ENCODE measurements at regions not wholly inside any gene's neighbourhood (a gene's known extent, or its start where the extent isn't known, plus 50 kb on each side); places are given as distances from the start of the nearest gene placed in this dataset.

DNA sequence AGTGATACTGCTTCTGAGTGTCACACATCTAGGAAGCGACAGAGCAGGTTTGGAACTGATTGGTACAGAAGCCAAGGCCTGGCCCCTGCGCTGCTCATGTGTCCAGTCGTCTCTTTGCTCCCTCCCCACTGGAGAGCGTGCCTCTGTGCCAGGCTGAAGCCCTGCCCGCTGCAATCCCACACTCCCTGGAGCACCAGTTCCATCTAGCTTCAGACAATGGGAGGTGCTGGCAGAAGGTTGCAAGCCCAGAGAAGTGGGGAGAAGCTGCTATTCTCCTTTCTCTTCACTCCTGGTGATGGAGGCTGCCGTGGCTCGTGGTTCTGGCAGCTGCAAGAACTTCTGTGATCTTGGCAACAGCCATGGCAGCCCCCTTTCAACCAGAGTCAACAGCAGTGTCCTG lies 250.9 kb downstream of the MATN1 start:
- Histone ChIP-seq H3K4me1 (no peaks in the 10 kb centered on the region), H3K4me3 (no peak overlapping the region), H3K36me3 (no peaks in the 10 kb centered on the region), H3K27ac (replicated peaks in 1 of 4) (no peak overlapping the region), H3K9me3 (no peaks in the 10 kb centered on the region), H3K27me3 (peaks cover 0 to 7% (median 0%) of the 10 kb centered on the region in 4 donors)
- WGBS, result 80% methylated on average over 7 of the region's 7 CpGs
- TF ChIP-seq POLR2AphosphoS5 (IDR thresholded peaks at IDR 0.05), result no peak
- TF ChIP-seq, protein P1, sequence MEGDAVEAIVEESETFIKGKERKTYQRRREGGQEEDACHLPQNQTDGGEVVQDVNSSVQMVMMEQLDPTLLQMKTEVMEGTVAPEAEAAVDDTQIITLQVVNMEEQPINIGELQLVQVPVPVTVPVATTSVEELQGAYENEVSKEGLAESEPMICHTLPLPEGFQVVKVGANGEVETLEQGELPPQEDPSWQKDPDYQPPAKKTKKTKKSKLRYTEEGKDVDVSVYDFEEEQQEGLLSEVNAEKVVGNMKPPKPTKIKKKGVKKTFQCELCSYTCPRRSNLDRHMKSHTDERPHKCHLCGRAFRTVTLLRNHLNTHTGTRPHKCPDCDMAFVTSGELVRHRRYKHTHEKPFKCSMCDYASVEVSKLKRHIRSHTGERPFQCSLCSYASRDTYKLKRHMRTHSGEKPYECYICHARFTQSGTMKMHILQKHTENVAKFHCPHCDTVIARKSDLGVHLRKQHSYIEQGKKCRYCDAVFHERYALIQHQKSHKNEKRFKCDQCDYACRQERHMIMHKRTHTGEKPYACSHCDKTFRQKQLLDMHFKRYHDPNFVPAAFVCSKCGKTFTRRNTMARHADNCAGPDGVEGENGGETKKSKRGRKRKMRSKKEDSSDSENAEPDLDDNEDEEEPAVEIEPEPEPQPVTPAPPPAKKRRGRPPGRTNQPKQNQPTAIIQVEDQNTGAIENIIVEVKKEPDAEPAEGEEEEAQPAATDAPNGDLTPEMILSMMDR (IDR thresholded peaks at IDR 0.05), result no peak
- TF ChIP-seq POLR2A (IDR thresholded peaks at IDR 0.05; ENCODE audit: low read depth), result no peak
- TF ChIP-seq EP300 (IDR thresholded peaks at IDR 0.05), result no peak
- intact Hi-C loops (cut with DNase I), result no loop called here
- no peak for DNase-seq (ENCODE audit: extremely low spot score)

DNA sequence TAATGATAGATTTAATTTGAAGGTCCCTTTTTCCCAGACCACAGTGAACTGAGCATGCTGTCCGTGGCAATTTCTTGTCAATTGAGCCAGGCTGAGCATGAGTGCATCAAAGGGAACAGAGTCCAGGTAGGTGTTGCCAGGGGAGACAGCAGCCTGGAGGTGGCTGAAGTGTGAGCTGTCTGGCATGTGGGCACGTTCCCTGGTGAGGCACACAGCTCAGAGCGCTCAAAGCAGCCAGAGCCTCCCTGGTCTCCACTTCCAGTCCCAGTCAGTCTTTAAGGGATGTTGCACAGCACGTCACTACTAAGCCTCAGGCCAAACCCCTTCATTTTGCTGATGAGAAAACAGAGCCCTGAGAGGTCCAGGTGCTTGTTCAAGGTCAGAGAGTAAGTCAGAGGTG lies 251.4 kb downstream of the MATN1 start:
- peaks cover 0 to 7% (median 0%) of the 10 kb centered on the region in 4 donors for H3K27me3 ChIP-seq
- 92% methylated on average over 2 of the region's 4 CpGs for WGBS
- no peaks in the 10 kb centered on the region for H3K36me3 ChIP-seq
- no peak for DNase-seq (ENCODE audit: extremely low spot score)
- H3K27ac ChIP-seq (replicated peaks in 1 of 4), result no peak overlapping the region
- intact Hi-C loops (cut with DNase I), result no loop called here
- no peaks in the 10 kb centered on the region for H3K9me3 ChIP-seq
- no peaks in the 10 kb centered on the region for H3K4me1 ChIP-seq
- H3K4me3 ChIP-seq, result no peak overlapping the region
- TF ChIP-seq POLR2A (IDR thresholded peaks at IDR 0.05; ENCODE audit: low read depth), result no peak
- TF ChIP-seq POLR2AphosphoS5 (IDR thresholded peaks at IDR 0.05), result no peak
- TF ChIP-seq, protein P1 (IDR thresholded peaks at IDR 0.05), result no peak
- no peak for TF ChIP-seq EP300 (IDR thresholded peaks at IDR 0.05)

DNA sequence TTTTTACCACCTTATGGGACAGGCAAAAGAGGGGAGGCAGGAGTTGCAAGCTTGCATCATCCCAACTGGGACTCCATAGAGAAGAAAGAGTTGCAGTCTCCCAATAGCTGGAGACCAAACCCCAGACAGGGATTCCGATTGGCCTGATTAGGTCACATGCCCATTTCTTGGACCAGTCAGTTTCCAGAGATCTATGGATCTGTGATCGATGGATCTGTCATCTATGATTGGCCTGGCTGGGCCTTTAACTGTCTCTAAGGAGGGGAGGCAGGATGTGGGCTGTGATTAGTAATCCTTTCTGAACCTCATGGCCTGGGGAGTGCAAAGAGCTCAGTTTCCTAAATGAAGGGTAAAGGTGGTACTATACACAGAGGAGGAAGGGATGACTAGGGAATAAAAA lies 252.1 kb downstream of the MATN1 start:
- Histone ChIP-seq H3K4me1 (no peaks in the 10 kb centered on the region), H3K36me3 (no peaks in the 10 kb centered on the region), H3K4me3 (no peak overlapping the region), H3K27ac (replicated peaks in 1 of 4) (no peak overlapping the region), H3K9me3 (no peaks in the 10 kb centered on the region), H3K27me3 (peaks cover 0 to 9% (median 0%) of the 10 kb centered on the region in 4 donors)
- 96% methylated on average over 2 of the region's 2 CpGs for WGBS
- intact Hi-C loops (cut with DNase I), result no loop called here
- no peak for DNase-seq (ENCODE audit: extremely low spot score)
- TF ChIP-seq, protein P1 (IDR thresholded peaks at IDR 0.05), result no peak
- no peak for TF ChIP-seq POLR2A (IDR thresholded peaks at IDR 0.05; ENCODE audit: low read depth)
- TF ChIP-seq EP300 (IDR thresholded peaks at IDR 0.05), result no peak
- TF ChIP-seq POLR2AphosphoS5 (IDR thresholded peaks at IDR 0.05), result no peak

DNA sequence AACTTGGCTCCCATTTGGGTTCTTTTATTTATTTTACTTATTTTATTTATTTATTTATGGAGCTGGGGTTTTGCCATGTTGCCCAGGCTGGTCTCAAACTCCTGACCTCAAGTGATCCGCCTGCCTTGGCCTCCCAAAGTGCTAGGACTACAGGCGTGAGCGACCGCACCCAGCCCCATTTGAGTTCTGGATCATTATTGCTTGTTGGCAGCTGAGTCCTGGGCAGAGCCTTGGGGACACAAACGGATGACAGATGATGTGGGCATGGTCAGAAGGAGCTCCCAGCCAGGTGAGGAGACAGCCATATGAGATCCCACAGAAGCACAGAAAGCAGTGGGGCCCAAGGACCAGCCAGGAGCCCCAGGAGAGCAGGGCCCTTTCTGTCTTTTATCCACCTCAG lies 254.0 kb downstream of the MATN1 start:
- H3K27me3 ChIP-seq, result peaks cover 0 to 10% (median 0%) of the 10 kb centered on the region in 4 donors
- no peaks in the 10 kb centered on the region for H3K9me3 ChIP-seq
- no peaks in the 10 kb centered on the region for H3K4me1 ChIP-seq
- no peak for DNase-seq (ENCODE audit: extremely low spot score)
- intact Hi-C loops (cut with DNase I), result no loop called here
- H3K27ac ChIP-seq (replicated peaks in 1 of 4), result no peak overlapping the region
- H3K36me3 ChIP-seq, result no peaks in the 10 kb centered on the region
- H3K4me3 ChIP-seq, result no peak overlapping the region
- TF ChIP-seq POLR2AphosphoS5 (IDR thresholded peaks at IDR 0.05), result no peak
- TF ChIP-seq, protein P1 (IDR thresholded peaks at IDR 0.05), result no peak
- no peak for TF ChIP-seq POLR2A (IDR thresholded peaks at IDR 0.05; ENCODE audit: low read depth)
- no peak for TF ChIP-seq EP300 (IDR thresholded peaks at IDR 0.05)
- 75% methylated on average over 5 of the region's 5 CpGs for whole genome bisulfite sequencing

DNA sequence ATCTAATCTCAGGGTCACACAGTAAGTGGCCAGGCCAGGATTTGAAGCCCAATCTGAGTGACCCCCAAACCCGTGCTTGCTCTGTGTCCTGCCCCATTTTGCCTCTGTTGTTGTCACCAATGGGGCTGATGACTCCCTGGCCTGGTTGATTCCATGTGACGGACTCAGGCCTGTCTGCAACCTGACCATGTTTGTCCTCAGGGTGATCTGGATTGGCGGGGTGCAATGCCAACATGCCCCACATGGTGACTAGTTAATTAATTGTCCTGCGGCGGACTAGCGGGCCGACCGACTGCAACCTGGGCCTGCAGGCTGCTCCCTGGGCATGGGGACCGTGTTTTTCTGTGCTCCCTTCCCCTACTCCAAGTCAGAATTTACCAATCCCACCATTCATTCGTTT lies 256.3 kb downstream of the MATN1 start:
- peaks cover 0 to 16% (median 0%) of the 10 kb centered on the region in 4 donors for H3K27me3 ChIP-seq
- no peak overlapping the region for H3K27ac ChIP-seq (replicated peaks in 1 of 4)
- H3K4me3 ChIP-seq, result no peak overlapping the region
- TF ChIP-seq, protein P1 (IDR thresholded peaks at IDR 0.05), result no peak
- TF ChIP-seq EP300 (IDR thresholded peaks at IDR 0.05) (no peak), POLR2AphosphoS5 (IDR thresholded peaks at IDR 0.05) (no peak), POLR2A (IDR thresholded peaks at IDR 0.05; ENCODE audit: low read depth) (no peak)
- H3K9me3 ChIP-seq, result no peaks in the 10 kb centered on the region
- intact Hi-C loops (cut with DNase I), result no loop called here
- no peaks in the 10 kb centered on the region for H3K36me3 ChIP-seq
- no peak for DNase-seq (ENCODE audit: extremely low spot score)
- no peaks in the 10 kb centered on the region for H3K4me1 ChIP-seq
- 80% methylated on average over 10 of the region's 10 CpGs for WGBS

All from esophagus muscularis mucosa (tissue), 4 donors.